GM18517 (cell line): ENCODE measurements at regions not wholly inside any gene's neighbourhood (a gene's known extent, or its start where the extent isn't known, plus 50 kb on each side); places are given as distances from the start of the nearest gene placed in this dataset.
"Not testable (repeated sequence)": the region's sequence is repeated elsewhere in the genome, so short reads cannot be mapped to it uniquely, and the experiment has no call there.

Experiments used
- ATAC-seq: cut with Tn5 transposase; IDR thresholded peaks from one replicate; pipeline ENCODE4 v1.9.1; 2021; ENCODE audit warnings: mild to moderate bottlenecking, moderate library complexity; ENCODE audit not compliant: unreplicated experiment

GRCh38 chr22:25482091-25482760 lies 82.2 kb upstream of the GRK3 start:
- no peak for ATAC-seq

GRCh38 chr22:25482868-25483639 lies 81.4 kb upstream of the GRK3 start:
- no peak for ATAC-seq

- no peak for ATAC-seq
Measured at GRCh38 chr22:25483931-25484330, 80.5 kb upstream of the GRK3 start.

- no peak for ATAC-seq
Measured at GRCh38 chr22:25484521-25485315, 79.8 kb upstream of the GRK3 start.

GRCh38 chr22:25485626-25486545 lies 78.6 kb upstream of the GRK3 start:
- no peak for ATAC-seq

- ATAC-seq = no peak
Measured at GRCh38 chr22:25487508-25487907, 77.0 kb upstream of the GRK3 start.

GRCh38 chr22:25488244-25489020 lies 76.0 kb upstream of the GRK3 start:
- no peak for ATAC-seq

- no peak for ATAC-seq
Measured at GRCh38 chr22:25489947-25490346, 74.5 kb upstream of the GRK3 start.

- ATAC-seq = no peak
Measured at GRCh38 chr22:25490896-25491295, 73.6 kb upstream of the GRK3 start.

- ATAC-seq = no peak
Measured at GRCh38 chr22:25492162-25492561, 72.3 kb upstream of the GRK3 start.

GRCh38 chr22:25492841-25493734 lies 71.4 kb upstream of the GRK3 start:
- no peak for ATAC-seq

GRCh38 chr22:25493794-25494193 lies 70.7 kb upstream of the GRK3 start:
- ATAC-seq = no peak

GRCh38 chr22:25494774-25495173 lies 69.7 kb upstream of the GRK3 start:
- peak; percentile 70 for ATAC-seq

GRCh38 chr22:25495285-25495684 lies 69.2 kb upstream of the GRK3 start:
- ATAC-seq = no peak

GRCh38 chr22:25496396-25497064 lies 67.9 kb upstream of the GRK3 start:
- no peak for ATAC-seq

GRCh38 chr22:25497181-25497641 lies 67.3 kb upstream of the GRK3 start:
- no peak for ATAC-seq

- ATAC-seq = no peak
Measured at GRCh38 chr22:25497716-25498115, 66.8 kb upstream of the GRK3 start.

GRCh38 chr22:25500671-25501070 lies 63.8 kb upstream of the GRK3 start:
- not testable (repeated sequence) for ATAC-seq
